H9 (cell line): ENCODE measurements at regions not wholly inside any gene's neighbourhood (a gene's known extent, or its start where the extent isn't known, plus 50 kb on each side); places are given as distances from the start of the nearest gene placed in this dataset.

Experiments used
- DNase-seq: peaks from one replicate; pipeline ENCODE4 v3.0.0-alpha.2; 2017
- H2AFZ ChIP-seq: one replicate; pipeline ENCODE4 v1.6.1; 2013; ENCODE audit warnings: mild to moderate bottlenecking, low read length, control low read depth, moderate library complexity
- H2AK5ac ChIP-seq: 2 replicates; pipeline ENCODE4 v1.6.1; 2013; ENCODE audit warnings: low read length, control low read depth, mixed read lengths; ENCODE audit not compliant: insufficient read length
- H2BK120ac ChIP-seq: one replicate; pipeline ENCODE4 v1.6.1; 2013; ENCODE audit warnings: low read depth, mild to moderate bottlenecking, low read length, control low read depth, inconsistent platforms; ENCODE audit not compliant: poor library complexity, severe bottlenecking
- H2BK12ac ChIP-seq: 2 replicates; pipeline ENCODE4 v1.6.1; 2013; ENCODE audit warnings: low read length, control low read depth, mixed read lengths, low read depth; ENCODE audit not compliant: insufficient read length
- H2BK15ac ChIP-seq: 2 replicates; pipeline ENCODE4 v1.6.1; 2013; ENCODE audit warnings: low read depth, low read length, control low read depth
- H2BK20ac ChIP-seq: one replicate; pipeline ENCODE4 v1.6.1; 2013; ENCODE audit warnings: low read depth, mild to moderate bottlenecking, low read length, control low read depth, inconsistent platforms; ENCODE audit not compliant: poor library complexity, severe bottlenecking
- H2BK5ac ChIP-seq: 2 replicates; pipeline ENCODE4 v1.6.1; 2013; ENCODE audit warnings: low read length, control low read depth, mixed read lengths; ENCODE audit not compliant: insufficient read length
- H3K14ac ChIP-seq: 2 replicates; pipeline ENCODE4 v1.6.1; 2013; ENCODE audit warnings: low read length, control low read depth; ENCODE audit not compliant: insufficient read depth
- H3K18ac ChIP-seq: 2 replicates; pipeline ENCODE4 v1.6.1; 2013; ENCODE audit warnings: low read depth, mild to moderate bottlenecking, mixed read lengths, low read length, control low read depth; ENCODE audit not compliant: insufficient read length
- H3K23ac ChIP-seq: 2 replicates; pipeline ENCODE4 v1.6.1; 2013; ENCODE audit warnings: low read length, control low read depth, mixed read lengths, low read depth; ENCODE audit not compliant: insufficient read length
- H3K23me2 ChIP-seq: 2 replicates; pipeline ENCODE4 v1.6.1; 2013; ENCODE audit warnings: low read depth, mild to moderate bottlenecking, mixed read lengths, low read length, control low read depth; ENCODE audit not compliant: insufficient read length, poor library complexity, severe bottlenecking
- H3K27ac ChIP-seq: 2 replicates; pipeline ENCODE4 v1.5.1; 2013; ENCODE audit warnings: low read length, control low read depth, mixed read lengths, low read depth; ENCODE audit not compliant: insufficient read length
- H3K27me3 ChIP-seq: 2 replicates; pipeline ENCODE4 v1.6.1; 2013; ENCODE audit warnings: low read length, control low read depth, inconsistent platforms; ENCODE audit not compliant: insufficient read depth
- H3K4ac ChIP-seq: 2 replicates; pipeline ENCODE4 v1.6.1; 2013; ENCODE audit warnings: low read depth, mild to moderate bottlenecking, control low read depth, inconsistent platforms, low read length, moderate library complexity
- H3K4me1 ChIP-seq: 2 replicates; pipeline ENCODE4 v1.6.1; 2013; ENCODE audit warnings: low read length, control low read depth, inconsistent platforms; ENCODE audit not compliant: insufficient read depth
- H3K4me2 ChIP-seq: 2 replicates; pipeline ENCODE4 v1.6.1; 2013; ENCODE audit warnings: low read length, control low read depth, mixed read lengths; ENCODE audit not compliant: insufficient read length, insufficient read depth
- H3K56ac ChIP-seq: 2 replicates; pipeline ENCODE4 v1.6.1; 2013; ENCODE audit warnings: low read depth, mild to moderate bottlenecking, mixed read lengths, low read length, control low read depth; ENCODE audit not compliant: insufficient read length
- H3K79me1 ChIP-seq: 2 replicates; pipeline ENCODE4 v1.6.1; 2013; ENCODE audit warnings: low read depth, mild to moderate bottlenecking, moderate library complexity, low read length, control low read depth, inconsistent platforms; ENCODE audit not compliant: insufficient read depth, poor library complexity, severe bottlenecking
- H3K79me2 ChIP-seq: 2 replicates; pipeline ENCODE4 v1.6.1; 2013; ENCODE audit warnings: low read length, control low read depth, inconsistent platforms; ENCODE audit not compliant: insufficient read depth
- H3K9ac ChIP-seq: 2 replicates; pipeline ENCODE4 v1.6.1; 2013; ENCODE audit warnings: low read length, control low read depth, mixed read lengths; ENCODE audit not compliant: insufficient read length; ENCODE audit errors: extremely low read depth
- H3K9me3 ChIP-seq: one replicate; pipeline ENCODE4 v1.6.1; 2013; ENCODE audit warnings: low read depth, low read length, inconsistent platforms; ENCODE audit not compliant: control insufficient read depth
- H3T11ph ChIP-seq: one replicate; pipeline ENCODE4 v1.6.1; 2013; ENCODE audit warnings: mild to moderate bottlenecking, low read length, control low read depth, inconsistent platforms
- H4K20me1 ChIP-seq: one replicate; pipeline ENCODE4 v1.6.1; 2013; ENCODE audit not compliant: control insufficient read depth, insufficient read length, insufficient read depth
- H4K5ac ChIP-seq: 2 replicates; pipeline ENCODE4 v1.6.1; 2013; ENCODE audit warnings: low read depth, mild to moderate bottlenecking, mixed read lengths, low read length, control low read depth; ENCODE audit not compliant: insufficient read length
- H4K8ac ChIP-seq: replicated peaks from 2 replicates; pipeline ENCODE4 v1.6.1; 2013; ENCODE audit warnings: low read length, control low read depth, mixed read lengths, low read depth; ENCODE audit not compliant: insufficient read length
- H4K91ac ChIP-seq: 2 replicates; pipeline ENCODE4 v1.6.1; 2013; ENCODE audit warnings: low read depth, mild to moderate bottlenecking, moderate library complexity, mixed read lengths, low read length, control low read depth; ENCODE audit not compliant: insufficient read length
- H3K27ac Mint-ChIP-seq, 3 experiments: 2 replicates in 2 of 3; 3 replicates in 1 of 3; pipeline ENCODE4 v1.8.0; 2020 to 2021; ENCODE audit warnings: mixed read lengths in 3 of 3, mild to moderate bottlenecking in 1 of 3, moderate library complexity in 1 of 3
- H3K27me3 Mint-ChIP-seq: 2 replicates; pipeline ENCODE4 v1.8.0; 2021; ENCODE audit warnings: low read depth, mild to moderate bottlenecking, moderate library complexity, mixed read lengths
- H3K36me3 Mint-ChIP-seq, 3 experiments: 2 replicates in 2 of 3; 3 replicates in 1 of 3; pipeline ENCODE4 v1.8.0; 2020 to 2021; ENCODE audit warnings: low read depth in 3 of 3, mixed read lengths in 3 of 3; ENCODE audit not compliant: insufficient read depth in 1 of 3
- H3K4me1 Mint-ChIP-seq, 2 experiments: 2 replicates each; pipeline ENCODE4 v1.8.0; 2020; ENCODE audit warnings: mixed read lengths in 2 of 2
- H3K4me3 Mint-ChIP-seq, 2 experiments: 2 replicates in 1 of 2; 3 replicates in 1 of 2; pipeline ENCODE4 v1.8.0; 2020 to 2021; ENCODE audit warnings: mild to moderate bottlenecking in 2 of 2, mixed read lengths in 2 of 2, moderate library complexity in 1 of 2
- H3K9me3 Mint-ChIP-seq, 2 experiments: 2 replicates in 1 of 2; 3 replicates in 1 of 2; pipeline ENCODE4 v1.8.0; 2020; ENCODE audit warnings: mild to moderate bottlenecking in 2 of 2, mixed read lengths in 2 of 2, moderate library complexity in 1 of 2
- WGBS: extraction: QIAGEN DNeasy Blood & Tissue Kit; methylation state at CpG from one replicate; pipeline ENCODE4 v1.1.7; 2013; ENCODE audit warnings: missing lambda C conversion rate, low lambda C conversion rate, mixed read lengths; ENCODE audit not compliant: insufficient read length; ENCODE audit errors: extremely low coverage; 5-methylcytosine and 5-hydroxymethylcytosine counted together
- TF ChIP-seq, protein P1 (sequence below): fragments of 200-600 bp; sonication (generic); conservative IDR thresholded peaks from 3 replicates; pipeline ENCODE4 v1.8.0; 2021; ENCODE audit warnings: antibody characterized with exemption, mild to moderate bottlenecking

DNA sequence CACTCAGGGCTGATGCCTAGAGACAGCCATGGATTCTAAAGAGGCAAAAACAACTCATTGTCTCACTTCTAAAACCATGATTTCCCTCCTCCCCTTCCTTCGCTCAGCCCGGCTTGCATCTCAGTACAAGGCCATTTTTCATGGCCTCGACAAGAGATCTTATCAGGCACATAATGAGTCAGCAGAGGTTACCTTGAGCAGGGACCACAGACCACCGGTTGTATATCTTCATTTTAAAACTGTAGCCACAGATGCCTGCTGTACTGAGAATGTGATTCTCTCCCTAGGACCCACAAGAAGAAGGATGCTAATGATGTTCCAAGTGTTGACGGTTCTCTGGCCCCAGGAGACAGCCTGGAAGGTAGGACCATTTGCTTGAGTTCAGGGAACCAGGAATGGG lies 331.9 kb downstream of the AJAP1 start:
- no CpG with 5 or more reads among the region's 5 CpGs for WGBS
- H3K14ac ChIP-seq: no peak overlapping the region
- no peaks in the 10 kb centered on the region for H3K27me3 ChIP-seq
- no peaks in the 10 kb centered on the region for H4K20me1 ChIP-seq
- H3K4me1 Mint-ChIP-seq: peaks cover 0 to 17% of the 10 kb centered on the region in 2 experiments; a peak in 2 of 4 replicates
- no peaks in the 10 kb centered on the region for H3K79me1 ChIP-seq
- peaks cover 2 to 3% of the 10 kb centered on the region in 2 experiments; a peak in 2 of 5 replicates for H3K9me3 Mint-ChIP-seq
- no peak for DNase-seq
- peaks cover 3% of the 10 kb centered on the region; the same call in 1 of the 2 replicates for H3K4me1 ChIP-seq
- H3K27ac Mint-ChIP-seq: no peak overlapping the region
- H3T11ph ChIP-seq: no peak overlapping the region
- no peak overlapping the region for H3K4me3 Mint-ChIP-seq
- H3K23ac ChIP-seq: no peak overlapping the region
- H4K91ac ChIP-seq: no peak overlapping the region
- H3K9ac ChIP-seq: no peak overlapping the region
- no peak overlapping the region for H3K56ac ChIP-seq
- H3K27ac ChIP-seq: no peak overlapping the region
- H3K23me2 ChIP-seq: no peaks in the 10 kb centered on the region
- no peak overlapping the region for H2BK12ac ChIP-seq
- H2AFZ ChIP-seq: no peak overlapping the region
- H2BK20ac ChIP-seq: no peak overlapping the region
- H3K4ac ChIP-seq: no peak overlapping the region
- no peak overlapping the region for H2AK5ac ChIP-seq
- H4K8ac ChIP-seq: no peak overlapping the region
- TF ChIP-seq, protein P1, sequence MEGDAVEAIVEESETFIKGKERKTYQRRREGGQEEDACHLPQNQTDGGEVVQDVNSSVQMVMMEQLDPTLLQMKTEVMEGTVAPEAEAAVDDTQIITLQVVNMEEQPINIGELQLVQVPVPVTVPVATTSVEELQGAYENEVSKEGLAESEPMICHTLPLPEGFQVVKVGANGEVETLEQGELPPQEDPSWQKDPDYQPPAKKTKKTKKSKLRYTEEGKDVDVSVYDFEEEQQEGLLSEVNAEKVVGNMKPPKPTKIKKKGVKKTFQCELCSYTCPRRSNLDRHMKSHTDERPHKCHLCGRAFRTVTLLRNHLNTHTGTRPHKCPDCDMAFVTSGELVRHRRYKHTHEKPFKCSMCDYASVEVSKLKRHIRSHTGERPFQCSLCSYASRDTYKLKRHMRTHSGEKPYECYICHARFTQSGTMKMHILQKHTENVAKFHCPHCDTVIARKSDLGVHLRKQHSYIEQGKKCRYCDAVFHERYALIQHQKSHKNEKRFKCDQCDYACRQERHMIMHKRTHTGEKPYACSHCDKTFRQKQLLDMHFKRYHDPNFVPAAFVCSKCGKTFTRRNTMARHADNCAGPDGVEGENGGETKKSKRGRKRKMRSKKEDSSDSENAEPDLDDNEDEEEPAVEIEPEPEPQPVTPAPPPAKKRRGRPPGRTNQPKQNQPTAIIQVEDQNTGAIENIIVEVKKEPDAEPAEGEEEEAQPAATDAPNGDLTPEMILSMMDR: no peak
- H3K79me2 ChIP-seq: no peaks in the 10 kb centered on the region
- H2BK15ac ChIP-seq: no peak overlapping the region
- no peak overlapping the region for H3K4me2 ChIP-seq
- H3K36me3 Mint-ChIP-seq: no peaks in the 10 kb centered on the region
- H4K5ac ChIP-seq: no peak overlapping the region
- peaks cover 18% of the 10 kb centered on the region for H3K27me3 Mint-ChIP-seq
- no peak overlapping the region for H2BK120ac ChIP-seq
- no peak overlapping the region for H2BK5ac ChIP-seq
- H3K9me3 ChIP-seq: no peaks in the 10 kb centered on the region
- no peak overlapping the region for H3K18ac ChIP-seq
